ENCODE measurements at regions not wholly inside any gene's neighbourhood (a gene's known extent, or its start where the extent isn't known, plus 50 kb on each side); places are given as distances from the start of the nearest gene placed in this dataset.

- DNase-seq: no peak
These were observed 89.0 kb downstream of the MXRA5 start for GRCh38 chrX:3257471-3257870.

GRCh38 chrX:3256868-3257267, 89.6 kb downstream of the MXRA5 start:
- DNase-seq: no peak

GRCh38 chrX:3252744-3253143, 93.7 kb downstream of the MXRA5 start:
- DNase-seq: no peak

GRCh38 chrX:3250966-3251365, 95.5 kb downstream of the MXRA5 start:
- no peak for DNase-seq

- DNase-seq: no peak
These were observed 101.5 kb downstream of the MXRA5 start for GRCh38 chrX:3244955-3245354.

- DNase-seq: no peak
These were observed 102.2 kb downstream of the MXRA5 start for GRCh38 chrX:3244203-3244743.

- DNase-seq: no peak
These were observed 114.1 kb downstream of the MXRA5 start for GRCh38 chrX:3232262-3232923.

GRCh38 chrX:3231766-3232165, 114.7 kb downstream of the MXRA5 start:
- no peak for DNase-seq

- DNase-seq: peak; percentile 1
These were observed 116.0 kb downstream of the MXRA5 start for GRCh38 chrX:3230496-3230895.

GRCh38 chrX:3227526-3227925, 118.9 kb downstream of the MXRA5 start:
- DNase-seq: no peak

- no peak for DNase-seq
These were observed 120.4 kb downstream of the MXRA5 start for GRCh38 chrX:3226087-3226486.

GRCh38 chrX:3221643-3222042, 124.8 kb downstream of the MXRA5 start:
- DNase-seq: no peak

- no peak for DNase-seq
These were observed 126.8 kb downstream of the MXRA5 start for GRCh38 chrX:3219667-3220066.

- no peak for DNase-seq
These were observed 127.2 kb downstream of the MXRA5 start for GRCh38 chrX:3219231-3219630.

- DNase-seq: no peak
These were observed 128.0 kb downstream of the MXRA5 start for GRCh38 chrX:3218442-3218841.

- no peak for DNase-seq
These were observed 129.8 kb downstream of the MXRA5 start for GRCh38 chrX:3216581-3217180.

- no peak for DNase-seq
These were observed 131.2 kb downstream of the MXRA5 start for GRCh38 chrX:3215249-3215648.

GRCh38 chrX:3206314-3206713, 140.1 kb downstream of the MXRA5 start:
- no peak for DNase-seq

GRCh38 chrX:3204606-3205005, 141.8 kb downstream of the MXRA5 start:
- DNase-seq: no peak

- DNase-seq: no peak
These were observed 150.6 kb downstream of the MXRA5 start for GRCh38 chrX:3195845-3196244.

- no peak for DNase-seq
These were observed 151.6 kb downstream of the ARSF start for GRCh38 chrX:3192835-3193234.

GRCh38 chrX:3191796-3192195, 150.5 kb downstream of the ARSF start:
- DNase-seq: no peak

- DNase-seq: no peak
These were observed 149.9 kb downstream of the ARSF start for GRCh38 chrX:3191201-3191600.

- DNase-seq: no peak
These were observed 143.1 kb downstream of the ARSF start for GRCh38 chrX:3184176-3184930.
